ENCODE measurements at regions not wholly inside any gene's neighbourhood (a gene's known extent, or its start where the extent isn't known, plus 50 kb on each side); places are given as distances from the start of the nearest gene placed in this dataset.
"Not testable (repeated sequence)": the region's sequence is repeated elsewhere in the genome, so short reads cannot be mapped to it uniquely, and the experiment has no call there.

- no peak for DNase-seq
Observed at GRCh38 chr5:168117469-168117868, 174.0 kb upstream of the WWC1 start.

GRCh38 chr5:168118042-168118668, 173.3 kb upstream of the WWC1 start:
- DNase-seq = no peak

GRCh38 chr5:168120401-168121137, 170.9 kb upstream of the WWC1 start:
- no peak for DNase-seq

GRCh38 chr5:168121138-168121494, 170.3 kb upstream of the WWC1 start:
- no peak for DNase-seq

GRCh38 chr5:168123631-168124528, 167.6 kb upstream of the WWC1 start:
- no peak for DNase-seq

DNA sequence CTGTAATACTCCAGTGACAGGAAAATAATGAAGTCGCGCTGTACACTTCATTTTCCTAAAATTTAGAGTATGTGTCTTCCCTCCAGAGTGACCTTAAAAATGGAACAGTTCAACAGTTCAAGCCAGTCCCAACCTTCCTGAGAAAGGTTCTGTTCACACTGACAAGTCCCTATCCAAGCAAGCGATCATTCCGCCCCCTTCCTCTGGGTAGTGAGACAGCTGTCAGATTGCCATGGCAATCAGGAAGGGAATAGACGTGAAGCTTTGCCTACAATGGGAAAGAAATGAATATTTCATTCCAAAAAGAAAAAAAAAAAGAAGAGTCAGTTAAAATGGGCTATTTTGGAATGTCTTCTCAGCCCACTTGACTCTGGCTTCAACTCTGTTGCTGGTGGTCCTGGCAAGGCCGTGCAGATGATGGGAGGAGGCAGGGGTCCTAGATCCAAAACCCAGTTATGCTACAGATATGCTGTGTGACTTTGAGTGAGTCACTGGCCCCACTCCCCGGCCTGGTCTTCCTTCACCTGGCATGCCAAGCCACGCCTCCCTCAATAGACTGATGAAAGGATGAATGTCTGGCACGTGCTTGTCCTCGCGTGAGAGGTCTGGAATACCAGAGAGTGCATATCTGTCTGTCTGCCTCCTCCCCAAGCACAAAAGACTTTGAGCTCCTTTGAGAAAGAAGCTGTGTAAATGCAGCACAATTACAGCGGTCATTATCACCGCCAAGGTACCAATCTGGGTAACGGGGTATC, 165.8 kb upstream of the WWC1 start:
- no peak for DNase-seq

DNA sequence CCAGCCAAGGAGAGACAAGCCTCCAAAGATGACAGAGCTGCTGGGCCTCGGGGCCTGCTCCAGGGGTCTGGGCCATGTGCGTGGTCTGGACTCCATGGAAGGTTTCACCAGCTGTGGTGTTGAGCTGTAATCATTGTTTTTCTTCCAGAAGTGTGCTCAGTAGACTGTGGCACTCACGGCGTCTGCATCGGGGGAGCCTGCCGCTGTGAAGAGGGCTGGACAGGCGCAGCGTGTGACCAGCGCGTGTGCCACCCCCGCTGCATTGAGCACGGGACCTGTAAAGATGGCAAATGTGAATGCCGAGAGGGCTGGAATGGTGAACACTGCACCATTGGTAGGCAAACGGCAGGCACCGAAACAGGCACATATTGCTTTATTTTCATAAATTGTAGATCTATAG, 164.8 kb upstream of the WWC1 start:
- no peak for DNase-seq

GRCh38 chr5:168128111-168128510, 163.3 kb upstream of the WWC1 start:
- DNase-seq = no peak

DNA sequence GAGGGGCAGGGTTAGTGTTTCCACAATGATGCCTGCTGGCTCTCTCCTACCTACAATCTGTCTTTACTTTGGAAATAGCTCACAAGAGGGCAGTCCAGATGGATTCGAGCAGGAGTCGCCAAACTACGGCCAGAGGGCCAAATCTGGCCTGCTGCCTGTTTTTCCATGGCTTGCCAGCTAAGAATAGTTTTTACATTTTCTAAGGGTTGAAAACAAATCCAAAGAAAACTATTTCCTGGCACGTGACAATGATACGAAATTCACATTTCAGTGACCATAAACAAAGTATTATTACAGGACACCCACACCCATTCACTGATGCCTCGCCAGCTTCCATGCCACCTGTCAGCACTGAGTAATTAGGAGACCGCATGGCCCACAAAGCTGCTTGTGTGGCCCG, 162.9 kb upstream of the WWC1 start:
- no peak for DNase-seq

- DNase-seq = no peak
Observed at GRCh38 chr5:168131519-168131918, 159.9 kb upstream of the WWC1 start.

DNA sequence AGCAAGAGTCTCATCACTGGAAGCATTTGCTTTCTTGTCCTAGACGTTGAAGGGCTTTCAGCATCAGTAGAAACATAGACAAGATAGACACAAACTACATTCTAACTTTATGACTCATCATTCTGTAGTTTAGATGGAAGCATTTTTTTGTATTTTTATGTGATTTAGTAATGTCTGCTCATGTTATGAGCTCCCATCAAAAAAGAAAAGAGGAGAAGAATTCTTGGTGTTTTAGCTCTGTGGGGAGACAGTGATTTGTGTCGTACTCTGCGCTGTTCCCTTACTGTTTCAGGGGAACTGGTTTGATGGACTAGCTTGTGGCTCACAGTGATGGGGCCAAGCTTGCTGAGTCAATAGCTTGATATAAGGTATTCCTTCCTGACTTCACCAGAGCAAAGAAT, 159.2 kb upstream of the WWC1 start:
- no peak for DNase-seq

DNA sequence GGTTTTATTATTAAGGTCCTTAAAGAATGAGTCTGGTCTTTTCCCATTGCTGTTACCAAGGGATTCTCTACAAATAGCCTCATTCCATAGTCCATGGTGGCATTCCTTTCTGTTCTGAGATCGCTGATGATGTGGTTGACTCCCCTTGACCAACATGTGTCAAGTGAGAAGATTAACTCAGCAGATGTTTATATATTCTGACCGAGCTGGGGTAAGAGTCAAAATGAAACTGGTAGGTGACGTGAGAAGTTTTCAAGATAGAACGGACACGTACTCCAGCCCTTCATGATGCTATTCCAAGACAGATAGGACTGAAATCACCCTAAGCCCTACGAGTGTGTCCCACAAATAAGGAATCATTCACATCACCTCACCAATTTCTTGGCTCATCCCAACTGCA, 155.5 kb upstream of the WWC1 start:
- no peak for DNase-seq

DNA sequence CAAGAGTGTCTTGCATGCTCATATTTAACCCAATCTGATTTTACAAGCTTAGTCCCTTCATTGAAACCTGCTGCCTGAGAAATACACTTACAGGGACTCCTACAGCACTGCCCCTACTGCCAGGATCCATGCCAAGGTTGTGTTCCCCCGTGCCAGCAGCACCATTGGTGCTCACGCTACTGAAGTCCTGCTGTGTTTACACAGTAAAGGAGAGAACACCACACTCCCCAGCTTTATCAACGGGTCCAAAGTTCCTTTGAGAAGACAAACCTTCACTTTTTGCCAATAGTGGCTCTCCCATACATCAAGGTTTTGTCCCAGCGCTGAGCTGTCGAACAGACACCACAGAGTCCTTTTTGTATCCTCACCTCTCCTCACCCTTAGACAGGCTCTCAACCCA, 155.1 kb upstream of the WWC1 start:
- DNase-seq = no peak

GRCh38 chr5:168137265-168137664, 154.2 kb upstream of the WWC1 start:
- no peak for DNase-seq

DNA sequence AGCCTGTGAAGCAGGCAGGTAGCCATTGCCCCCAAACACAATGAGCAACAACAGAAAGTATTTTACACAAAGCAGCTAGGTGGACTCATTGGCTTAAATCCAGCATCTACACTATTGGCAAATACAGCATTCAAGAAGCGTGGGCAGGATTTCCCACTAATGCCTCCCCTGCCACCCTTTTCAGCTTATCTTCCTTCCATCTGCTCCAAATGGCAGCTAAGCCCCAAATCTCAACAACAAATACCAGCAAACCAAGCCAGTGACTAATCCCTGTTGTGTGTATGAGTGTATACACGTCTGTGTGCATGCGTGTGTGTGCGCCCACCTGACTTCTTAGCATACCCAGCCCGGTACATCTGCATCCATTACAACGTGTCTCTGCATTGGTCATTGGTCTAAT, 151.2 kb upstream of the WWC1 start:
- DNase-seq = no peak

DNA sequence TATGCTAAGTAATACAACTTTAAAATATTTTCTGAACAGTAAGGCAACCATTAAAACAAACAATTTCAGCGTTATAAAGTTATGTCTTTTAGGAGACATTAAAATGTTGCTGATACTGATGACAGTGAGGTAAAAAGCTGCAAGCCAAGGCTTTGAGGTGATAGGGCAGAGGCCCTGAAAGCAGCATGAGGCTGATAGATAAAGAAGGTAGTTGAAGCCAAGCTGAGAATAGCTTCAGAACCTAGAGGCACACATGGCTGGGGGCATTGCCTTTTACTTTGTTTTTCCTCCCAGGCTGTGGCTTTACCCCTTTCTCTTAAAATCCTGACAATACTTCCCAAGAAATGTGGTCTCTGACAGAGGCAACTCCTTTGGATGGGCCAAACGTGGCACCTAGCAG, 149.0 kb upstream of the WWC1 start:
- no peak for DNase-seq

DNA sequence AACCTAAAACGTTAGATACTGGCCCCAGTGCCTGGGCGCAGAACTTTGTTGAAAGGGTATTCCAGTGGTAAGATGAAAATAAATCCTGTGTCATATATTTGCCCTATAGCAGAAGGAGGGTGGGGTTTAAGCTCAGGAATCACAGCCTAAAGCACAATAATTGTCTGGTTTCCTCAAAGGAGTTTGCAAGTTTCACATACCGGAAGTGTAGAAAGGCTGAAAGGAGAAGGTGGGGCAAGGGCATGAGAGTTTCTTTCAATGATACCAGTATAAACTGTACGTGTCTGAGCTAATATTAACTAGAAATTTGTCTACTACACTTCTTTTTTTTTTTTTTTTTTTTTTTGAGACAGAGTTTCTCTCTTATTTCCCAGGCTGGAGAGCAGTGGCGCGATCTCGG, 147.9 kb upstream of the WWC1 start:
- DNase-seq = not testable (repeated sequence)

GRCh38 chr5:168147106-168147505, 144.3 kb upstream of the WWC1 start:
- DNase-seq = no peak

DNA sequence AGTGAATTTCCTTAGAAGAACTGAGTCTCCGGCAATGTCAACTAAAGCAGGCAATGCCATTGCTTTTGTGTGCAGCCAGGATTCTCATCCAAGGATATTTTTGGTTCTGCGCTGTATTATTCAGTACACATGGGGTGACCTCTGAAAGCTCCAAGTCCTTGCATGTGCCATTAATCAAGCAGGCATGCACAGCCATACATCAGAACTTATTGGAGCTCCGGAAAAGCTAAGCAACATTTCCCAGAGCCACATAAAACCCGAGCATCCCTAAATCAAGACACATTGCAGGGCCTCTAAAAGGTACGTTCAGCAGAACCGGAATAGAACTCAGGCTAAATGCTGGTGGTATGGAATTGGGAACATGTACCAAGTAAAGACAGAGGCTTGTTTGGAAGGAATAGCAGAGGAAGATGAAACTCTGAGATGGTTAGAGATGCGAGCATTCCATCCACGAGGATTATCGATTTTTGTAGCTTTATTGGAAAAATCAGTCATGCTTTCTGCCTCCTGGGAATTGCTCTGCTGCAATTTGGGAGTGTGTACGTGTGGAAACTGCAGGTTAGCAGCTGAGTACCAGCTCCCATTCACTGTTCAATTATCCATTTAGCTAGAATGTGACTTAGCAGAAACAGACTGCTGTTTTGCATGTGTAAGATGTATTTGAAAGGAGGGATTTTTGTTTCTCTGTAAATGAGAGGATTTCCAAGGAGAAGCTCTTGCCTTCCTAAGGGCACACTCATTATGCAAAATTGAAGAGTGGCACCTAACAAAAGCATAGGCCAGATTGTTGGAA, 143.7 kb upstream of the WWC1 start:
- no peak for DNase-seq

GRCh38 chr5:168151041-168151440, 140.4 kb upstream of the WWC1 start:
- no peak for DNase-seq

GRCh38 chr5:168152660-168153059, 138.8 kb upstream of the WWC1 start:
- no peak for DNase-seq

DNA sequence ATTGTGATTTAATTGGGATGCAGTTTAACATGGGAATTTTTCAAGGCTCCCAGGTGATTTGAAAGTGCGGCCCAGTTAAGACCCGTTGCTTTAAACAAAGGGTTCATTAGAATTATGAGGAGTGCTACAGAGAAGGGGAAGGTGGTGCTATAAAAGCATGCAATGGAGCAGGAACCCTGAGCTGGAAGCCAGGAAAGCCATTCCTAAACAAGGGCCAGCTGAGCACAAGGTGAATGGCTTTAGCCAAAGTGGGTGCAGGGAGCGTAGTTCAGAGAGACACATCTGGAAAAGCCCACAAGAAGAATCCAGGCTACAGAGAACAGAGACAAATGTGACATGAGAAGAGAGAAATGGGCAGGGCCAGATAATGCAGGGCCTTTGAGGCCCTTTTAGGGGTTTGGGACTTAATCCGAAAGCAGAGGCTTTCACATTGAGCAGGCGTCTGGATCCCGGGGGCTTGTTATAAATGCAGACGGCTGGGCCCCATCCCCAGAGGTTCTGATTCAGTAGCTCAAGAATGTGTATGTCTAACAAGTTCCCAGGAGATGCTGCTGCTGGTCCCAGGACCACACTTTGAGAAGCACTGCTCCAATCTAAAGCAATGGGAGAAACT, 138.1 kb upstream of the WWC1 start:
- DNase-seq = no peak
